Right cardiac atrium (tissue), 5 donors: ENCODE measurements at regions not wholly inside any gene's neighbourhood (a gene's known extent, or its start where the extent isn't known, plus 50 kb on each side); places are given as distances from the start of the nearest gene placed in this dataset.
"Not testable (repeated sequence)": the region's sequence is repeated elsewhere in the genome, so short reads cannot be mapped to it uniquely, and the experiment has no call there.

Experiments used
- ATAC-seq, 2 donors: fragments of 200-7000 bp; cut with Tn5 transposase; one replicate each; pipeline versions ENCODE4 v1.8.0 to v1.9.1; 2020; ENCODE audit warnings: moderate library complexity in 2 of 2, mild to moderate bottlenecking in 1 of 2
- DNase-seq, 3 donors: peaks; one replicate each; pipeline ENCODE4 v3.0.0-alpha.2; 2020
- H3K27ac ChIP-seq: one replicate; pipeline ENCODE4 v1.5.1; 2013; ENCODE audit warnings: mild to moderate bottlenecking, low read length, control low read depth, moderate library complexity
- H3K27me3 ChIP-seq: one replicate; pipeline ENCODE4 v1.6.1; 2013; ENCODE audit not compliant: control insufficient read depth, insufficient read depth
- H3K4me1 ChIP-seq: one replicate; pipeline ENCODE4 v1.6.1; 2013; ENCODE audit warnings: low read length; ENCODE audit not compliant: control insufficient read depth, insufficient read depth
- H3K4me3 ChIP-seq: one replicate; pipeline ENCODE4 v1.5.1; 2013; ENCODE audit warnings: low read length, control low read depth
- H3K9me3 ChIP-seq: one replicate; pipeline ENCODE4 v1.6.1; 2013; ENCODE audit warnings: low read length; ENCODE audit not compliant: control insufficient read depth
- WGBS: extraction: QIAGEN DNeasy Blood & Tissue Kit; methylation state at CpG from one replicate; pipeline ENCODE4 v1.1.7; 2013; 5-methylcytosine and 5-hydroxymethylcytosine counted together
- intact Hi-C, 4 donors: fragments of 100-400 bp; cut with DNase I; formaldehyde crosslinking; loops; one replicate each; pipeline versions ENCODE4 v1.11.0 to v1.14.0; 2022 to 2023
- donor health status: healthy with polysubstance abuse.
- donor health status: DM: no; HTN: yes; CAD: no.
- donor health status: DM: no; HTN: no; CAD: no.
- donor health status: DM: no; HTN: yes; CAD: no; lungs with severe emphysema.
- donor health status: DM: yes; HTN: yes; CAD: no.

GRCh38 chr4:24219209-24219608 is 329.4 kb upstream of the PPARGC1A start:
- intact Hi-C loops, result no loop called here
- no peak overlapping the region for H3K27ac ChIP-seq
- 43% methylated on average over 8 of the region's 8 CpGs for WGBS
- DNase-seq (no peak), ATAC-seq (peak in 1 of 2 donors; percentile 36)
- no peak overlapping the region for H3K4me3 ChIP-seq
- H3K9me3 ChIP-seq, result no peaks in the 10 kb centered on the region
- H3K27me3 ChIP-seq, result peaks cover 3% of the 10 kb centered on the region
- H3K4me1 ChIP-seq, result no peaks in the 10 kb centered on the region

- Histone ChIP-seq H3K27ac (no peak overlapping the region), H3K9me3 (no peaks in the 10 kb centered on the region), H3K27me3 (no peaks in the 10 kb centered on the region), H3K4me1 (no peaks in the 10 kb centered on the region), H3K4me3 (no peak overlapping the region)
- no peak for DNase-seq
- intact Hi-C loops, result no loop called here
- ATAC-seq, result no peak
These were observed 328.7 kb upstream of the PPARGC1A start for GRCh38 chr4:24218566-24218965.

GRCh38 chr4:24214796-24215195 is 324.9 kb upstream of the PPARGC1A start:
- Histone ChIP-seq H3K9me3 (no peaks in the 10 kb centered on the region), H3K27me3 (no peaks in the 10 kb centered on the region), H3K27ac (no peak overlapping the region), H3K4me1 (no peaks in the 10 kb centered on the region), H3K4me3 (no peak overlapping the region)
- DNase-seq (no peak), ATAC-seq (no peak)
- intact Hi-C loops, result no loop called here
- 72% methylated on average over 3 of the region's 3 CpGs for WGBS

- Histone ChIP-seq H3K27me3 (no peaks in the 10 kb centered on the region), H3K4me1 (no peaks in the 10 kb centered on the region), H3K9me3 (no peaks in the 10 kb centered on the region), H3K27ac (no peak overlapping the region), H3K4me3 (no peak overlapping the region)
- DNase-seq, result no peak
- 74% methylated on average over 5 of the region's 5 CpGs for WGBS
- intact Hi-C loops, result no loop called here
- ATAC-seq, result no peak
These were observed 324.1 kb upstream of the PPARGC1A start for GRCh38 chr4:24213961-24214360.

DNA sequence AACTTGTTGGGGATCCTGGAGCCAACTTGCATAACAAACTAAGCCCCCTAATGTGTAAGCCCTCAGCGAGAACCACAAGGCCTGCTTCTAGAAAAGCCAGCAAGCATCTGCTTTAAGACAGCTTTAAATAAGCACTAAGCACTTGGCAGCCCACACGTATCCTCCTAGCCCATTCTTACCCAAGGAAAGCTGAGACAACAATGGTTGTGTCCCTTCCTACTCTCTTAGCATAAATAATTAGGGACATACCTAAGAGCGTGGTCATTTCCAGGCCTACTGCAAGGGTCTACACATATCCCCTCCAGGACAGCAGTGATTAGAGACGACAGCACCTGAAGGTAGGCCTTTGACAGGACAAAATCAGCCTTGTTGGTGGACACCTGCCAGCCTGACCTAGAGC is 322.8 kb upstream of the PPARGC1A start:
- ATAC-seq, result no peak
- Histone ChIP-seq H3K27me3 (no peaks in the 10 kb centered on the region), H3K9me3 (no peaks in the 10 kb centered on the region), H3K27ac (no peak overlapping the region), H3K4me1 (no peaks in the 10 kb centered on the region), H3K4me3 (no peak overlapping the region)
- DNase-seq, result no peak
- intact Hi-C loops, result no loop called here
- WGBS, result 86% methylated on average over 4 of the region's 4 CpGs

DNA sequence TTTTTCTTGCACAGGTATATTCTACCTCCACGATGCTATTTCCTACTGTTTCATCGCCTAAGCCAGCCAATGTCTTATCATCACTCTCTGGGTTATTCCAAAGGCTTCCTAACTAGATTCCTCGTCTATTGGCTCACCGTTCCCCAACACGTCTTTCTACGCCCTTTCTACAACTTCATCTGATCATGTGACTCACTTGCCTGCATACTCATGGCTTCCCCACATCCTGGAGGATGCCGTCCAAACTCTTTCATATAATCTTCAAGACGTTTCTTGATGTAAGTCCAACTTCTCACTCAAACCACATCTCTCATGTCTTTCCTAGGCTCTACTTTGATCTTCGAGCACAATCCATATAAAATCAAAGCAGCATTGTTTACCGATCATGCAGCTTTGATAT is 322.0 kb upstream of the PPARGC1A start:
- DNase-seq (no peak), ATAC-seq (no peak)
- no peak overlapping the region for H3K27ac ChIP-seq
- intact Hi-C loops, result no loop called here
- no peaks in the 10 kb centered on the region for H3K9me3 ChIP-seq
- whole genome bisulfite sequencing, result 75% methylated on average over 10 of the region's 10 CpGs
- H3K27me3 ChIP-seq, result no peaks in the 10 kb centered on the region
- no peak overlapping the region for H3K4me3 ChIP-seq
- H3K4me1 ChIP-seq, result no peaks in the 10 kb centered on the region

- peak; percentile 93 to 98 for ATAC-seq
- Histone ChIP-seq H3K4me1 (no peaks in the 10 kb centered on the region), H3K9me3 (no peaks in the 10 kb centered on the region), H3K27ac (peak overlapping the region; percentile 68), H3K4me3 (peak overlapping the region; percentile 20), H3K27me3 (no peaks in the 10 kb centered on the region)
- DNase-seq, result peak; percentile 70 to 84 (median 75)
- intact Hi-C loops, result no loop called here
- 44% methylated on average over 10 of the region's 10 CpGs for WGBS
These were observed 320.6 kb upstream of the PPARGC1A start for GRCh38 chr4:24210332-24210902.

DNA sequence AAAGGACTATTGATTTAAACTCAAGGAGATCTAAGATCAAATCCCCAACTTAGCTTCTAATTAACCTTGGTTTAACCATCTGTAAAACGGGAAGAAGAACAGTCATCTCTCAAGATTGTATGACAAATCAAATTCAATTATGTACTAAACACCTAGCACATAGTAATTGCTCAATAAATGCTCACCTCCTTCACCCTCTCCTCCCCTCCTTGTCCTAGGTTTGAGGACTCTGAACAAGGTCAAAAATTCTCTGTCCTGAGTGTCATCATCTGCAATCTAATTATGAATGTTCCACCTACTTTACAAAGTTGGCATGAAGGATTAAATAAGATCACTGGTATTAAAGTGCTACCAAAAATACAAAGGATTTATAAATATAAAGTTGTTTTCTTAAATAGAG is 320.1 kb upstream of the PPARGC1A start:
- 74% methylated on average over 1 of the region's 1 CpG for WGBS
- Histone ChIP-seq H3K4me3 (no peak overlapping the region), H3K9me3 (no peaks in the 10 kb centered on the region), H3K4me1 (no peaks in the 10 kb centered on the region), H3K27me3 (no peaks in the 10 kb centered on the region), H3K27ac (no peak overlapping the region)
- no peak for DNase-seq
- intact Hi-C loops, result no loop called here
- ATAC-seq, result no peak

GRCh38 chr4:24209131-24209530 is 319.3 kb upstream of the PPARGC1A start:
- DNase-seq (no peak), ATAC-seq (no peak)
- Histone ChIP-seq H3K4me1 (no peaks in the 10 kb centered on the region), H3K9me3 (no peaks in the 10 kb centered on the region), H3K4me3 (no peak overlapping the region), H3K27ac (peak overlapping the region; percentile 21), H3K27me3 (no peaks in the 10 kb centered on the region)
- intact Hi-C loops, result no loop called here
- WGBS, result 87% methylated on average over 3 of the region's 3 CpGs

- H3K4me1 ChIP-seq, result no peaks in the 10 kb centered on the region
- H3K4me3 ChIP-seq, result no peak overlapping the region
- no peak for ATAC-seq
- no peak for DNase-seq
- H3K27ac ChIP-seq, result no peak overlapping the region
- WGBS, result 96% methylated on average over 3 of the region's 3 CpGs
- intact Hi-C loops, result no loop called here
- H3K27me3 ChIP-seq, result no peaks in the 10 kb centered on the region
- H3K9me3 ChIP-seq, result no peaks in the 10 kb centered on the region
These were observed 318.8 kb upstream of the PPARGC1A start for GRCh38 chr4:24208691-24209090.

GRCh38 chr4:24204708-24205107 is 314.9 kb upstream of the PPARGC1A start:
- H3K4me1 ChIP-seq, H3K27me3 ChIP-seq, intact Hi-C loops, H3K4me3 ChIP-seq, H3K9me3 ChIP-seq, H3K27ac ChIP-seq, DNase-seq, ATAC-seq: not testable (repeated sequence)
- WGBS, result 80% methylated on average over 8 of the region's 8 CpGs

- no peak overlapping the region for H3K27ac ChIP-seq
- H3K4me3 ChIP-seq, result no peak overlapping the region
- no peak for ATAC-seq
- H3K27me3 ChIP-seq, result no peaks in the 10 kb centered on the region
- intact Hi-C loops, result no loop called here
- DNase-seq, result no peak
- 65% methylated on average over 2 of the region's 2 CpGs for WGBS
- H3K9me3 ChIP-seq, result no peaks in the 10 kb centered on the region
- no peaks in the 10 kb centered on the region for H3K4me1 ChIP-seq
These were observed 314.1 kb upstream of the PPARGC1A start for GRCh38 chr4:24203926-24204325.
